ENCODE measurements at regions not wholly inside any gene's neighbourhood (a gene's known extent, or its start where the extent isn't known, plus 50 kb on each side); places are given as distances from the start of the nearest gene placed in this dataset.

DNA sequence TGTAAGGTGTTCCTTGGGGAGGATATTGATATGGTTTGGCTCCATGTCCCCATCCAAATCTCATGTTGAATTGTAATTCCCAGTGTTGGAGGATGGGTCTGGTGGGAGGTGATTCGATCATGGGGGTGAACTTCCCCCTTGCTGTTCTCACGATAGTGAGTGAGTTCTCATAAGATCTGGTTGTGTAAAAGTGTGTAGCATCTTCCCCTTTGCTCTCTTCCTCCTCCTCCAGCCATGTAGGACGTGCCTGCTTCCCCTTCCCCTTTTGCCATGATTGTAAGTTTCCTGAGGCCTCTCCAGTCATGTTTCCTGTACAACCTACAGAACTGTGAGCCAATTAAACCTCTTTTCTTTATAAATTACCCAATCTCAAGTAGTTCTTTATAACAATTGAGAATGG is 458.7 kb downstream of the LPIN1 start:
- TF ChIP-seq POLR2AphosphoS5 (IDR thresholded peaks at IDR 0.05; ENCODE audit: low read depth, low read length) (no peak), POLR2A (IDR thresholded peaks at IDR 0.05; ENCODE audit: low read depth, low read length) (no peak), PAX5 (IDR thresholded peaks at IDR 0.05; ENCODE audit: insufficient read depth, low read length, severe bottlenecking) (no peak), SPI1 (IDR thresholded peaks at IDR 0.05; ENCODE audit: low read depth, low read length) (no peak), TAF1 (IDR thresholded peaks at IDR 0.05; ENCODE audit: low read depth, low read length) (no peak)
